Ishikawa (cell line): ENCODE measurements at regions not wholly inside any gene's neighbourhood (a gene's known extent, or its start where the extent isn't known, plus 50 kb on each side); places are given as distances from the start of the nearest gene placed in this dataset.

Source experiments
- CEBPB ChIP-seq: IDR thresholded peaks from 2 replicates; pipeline ENCODE4 v1.6.1; 2012
- CREB1 ChIP-seq: IDR thresholded peaks from 2 replicates; pipeline ENCODE4 v1.6.1; 2012; ENCODE audit warnings: low read depth
- EGR1 ChIP-seq: IDR thresholded peaks from 2 replicates; pipeline ENCODE4 v1.6.1; 2012
- EP300 ChIP-seq: IDR thresholded peaks from 2 replicates; pipeline ENCODE4 v1.6.1; 2012; ENCODE audit warnings: borderline replicate concordance
- FOXM1 ChIP-seq: IDR thresholded peaks from 2 replicates; pipeline ENCODE4 v1.6.1; 2012; ENCODE audit warnings: low read depth, borderline replicate concordance
- MAX ChIP-seq: IDR thresholded peaks from 2 replicates; pipeline ENCODE4 v1.6.1; 2012
- NFIC ChIP-seq: IDR thresholded peaks from 2 replicates; pipeline ENCODE4 v1.6.1; 2012
- RAD21 ChIP-seq: IDR thresholded peaks from 2 replicates; pipeline ENCODE4 v1.6.1; 2012; ENCODE audit warnings: low read depth
- REST ChIP-seq: IDR thresholded peaks from 2 replicates; pipeline ENCODE4 v1.6.1; 2012; ENCODE audit warnings: low read depth, mild to moderate bottlenecking
- TAF1 ChIP-seq: IDR thresholded peaks from 2 replicates; pipeline ENCODE4 v1.6.1; 2012; ENCODE audit warnings: low read depth, mild to moderate bottlenecking
- TCF12 ChIP-seq: IDR thresholded peaks from 2 replicates; pipeline ENCODE4 v1.6.1; 2012; ENCODE audit warnings: low read depth
- TEAD4 ChIP-seq: IDR thresholded peaks from 2 replicates; pipeline ENCODE4 v1.6.1; 2012
- USF1 ChIP-seq: IDR thresholded peaks from 2 replicates; pipeline ENCODE4 v1.6.1; 2012
- YY1 ChIP-seq: IDR thresholded peaks from 2 replicates; pipeline ENCODE4 v1.6.1; 2012; ENCODE audit warnings: low read depth
- ZBTB7A ChIP-seq: IDR thresholded peaks from 2 replicates; pipeline ENCODE4 v1.6.1; 2012; ENCODE audit warnings: low read depth

- TF ChIP-seq CEBPB (no peak), NFIC (no peak), TCF12 (no peak), FOXM1 (no peak), ZBTB7A (no peak), EGR1 (no peak), CREB1 (no peak), REST (no peak), EP300 (no peak), MAX (no peak), USF1 (no peak), TAF1 (no peak), YY1 (no peak), TEAD4 (no peak), RAD21 (no peak)
These were observed 354.3 kb downstream of the GPAT3 start for GRCh38 chr4:83890231-83890630.

GRCh38 chr4:83889802-83890201 is 353.9 kb downstream of the GPAT3 start:
- TF ChIP-seq USF1 (no peak), CREB1 (no peak), TAF1 (no peak), YY1 (no peak), FOXM1 (no peak), CEBPB (no peak)

GRCh38 chr4:83885256-83886182 is 349.6 kb downstream of the GPAT3 start:
- no peak for TF ChIP-seq TEAD4

- TF ChIP-seq EP300, result no peak
These were observed 340.1 kb downstream of the GPAT3 start for GRCh38 chr4:83876047-83876446.

- TF ChIP-seq EGR1, result no peak
- no peak for TF ChIP-seq CREB1
- TF ChIP-seq USF1, result no peak
- TF ChIP-seq MAX, result no peak
- no peak for TF ChIP-seq TCF12
- TF ChIP-seq RAD21, result no peak
- TF ChIP-seq REST, result no peak
- TF ChIP-seq TAF1, result no peak
- TF ChIP-seq EP300, result no peak
- TF ChIP-seq CEBPB, result no peak
- no peak for TF ChIP-seq ZBTB7A
- no peak for TF ChIP-seq FOXM1
- TF ChIP-seq YY1, result no peak
- TF ChIP-seq NFIC, result no peak
These were observed 339.5 kb downstream of the GPAT3 start for GRCh38 chr4:83875437-83875836.

GRCh38 chr4:83873996-83874395 is 338.1 kb downstream of the GPAT3 start:
- TF ChIP-seq TCF12 (no peak), NFIC (no peak), YY1 (no peak), EP300 (no peak), REST (no peak), TAF1 (no peak), CREB1 (no peak), EGR1 (no peak), CEBPB (no peak), USF1 (no peak), FOXM1 (no peak), MAX (no peak)
